Endothelial cell of umbilical vein (primary cell): ENCODE measurements at regions not wholly inside any gene's neighbourhood (a gene's known extent, or its start where the extent isn't known, plus 50 kb on each side); places are given as distances from the start of the nearest gene placed in this dataset.

ENCODE experiments used
- GATA2 ChIP-seq: IDR thresholded peaks from 2 replicates; pipeline ENCODE4 v1.7.0; 2011; ENCODE audit warnings: low read depth, mild to moderate bottlenecking, moderate library complexity, mixed read lengths, low read length; ENCODE audit not compliant: insufficient read length, insufficient read depth
- POLR2A ChIP-seq: IDR thresholded peaks from 2 replicates; pipeline ENCODE4 v1.6.1; 2012; ENCODE audit warnings: low read depth, mild to moderate bottlenecking, control low read depth, low read length
- POLR2AphosphoS5 ChIP-seq: IDR thresholded peaks from 2 replicates; pipeline ENCODE4 v1.6.1; 2012; ENCODE audit warnings: low read depth, mild to moderate bottlenecking, control low read depth, low read length, moderate library complexity; ENCODE audit not compliant: insufficient read depth
- TF ChIP-seq, protein P1 (sequence below), 2 donors: IDR thresholded peaks; 1 replicate in 1 of 2; 2 replicates in 1 of 2; pipeline ENCODE4 v1.5.1; 2011; ENCODE audit warnings: low read length in 2 of 2, mild to moderate bottlenecking in 2 of 2, moderate library complexity in 2 of 2, control low read depth in 1 of 2, inconsistent platforms in 1 of 2, low read depth in 1 of 2; ENCODE audit not compliant: insufficient read depth in 1 of 2; ENCODE audit errors: extremely low read depth in 1 of 2

GRCh38 chr22:22815397-22816170 lies 72.0 kb upstream of the IGLL5 start:
- TF ChIP-seq, protein P1, sequence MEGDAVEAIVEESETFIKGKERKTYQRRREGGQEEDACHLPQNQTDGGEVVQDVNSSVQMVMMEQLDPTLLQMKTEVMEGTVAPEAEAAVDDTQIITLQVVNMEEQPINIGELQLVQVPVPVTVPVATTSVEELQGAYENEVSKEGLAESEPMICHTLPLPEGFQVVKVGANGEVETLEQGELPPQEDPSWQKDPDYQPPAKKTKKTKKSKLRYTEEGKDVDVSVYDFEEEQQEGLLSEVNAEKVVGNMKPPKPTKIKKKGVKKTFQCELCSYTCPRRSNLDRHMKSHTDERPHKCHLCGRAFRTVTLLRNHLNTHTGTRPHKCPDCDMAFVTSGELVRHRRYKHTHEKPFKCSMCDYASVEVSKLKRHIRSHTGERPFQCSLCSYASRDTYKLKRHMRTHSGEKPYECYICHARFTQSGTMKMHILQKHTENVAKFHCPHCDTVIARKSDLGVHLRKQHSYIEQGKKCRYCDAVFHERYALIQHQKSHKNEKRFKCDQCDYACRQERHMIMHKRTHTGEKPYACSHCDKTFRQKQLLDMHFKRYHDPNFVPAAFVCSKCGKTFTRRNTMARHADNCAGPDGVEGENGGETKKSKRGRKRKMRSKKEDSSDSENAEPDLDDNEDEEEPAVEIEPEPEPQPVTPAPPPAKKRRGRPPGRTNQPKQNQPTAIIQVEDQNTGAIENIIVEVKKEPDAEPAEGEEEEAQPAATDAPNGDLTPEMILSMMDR (IDR thresholded peaks at IDR 0.05; ENCODE audit: extremely low read depth in 1 of 2, insufficient read depth in 1 of 2, low read depth in 1 of 2, low read length in 2 of 2): no peak
- no peak for TF ChIP-seq POLR2A
- no peak for TF ChIP-seq POLR2AphosphoS5
- no peak for TF ChIP-seq GATA2
